ENCODE measurements at regions not wholly inside any gene's neighbourhood (a gene's known extent, or its start where the extent isn't known, plus 50 kb on each side); places are given as distances from the start of the nearest gene placed in this dataset.

DNA sequence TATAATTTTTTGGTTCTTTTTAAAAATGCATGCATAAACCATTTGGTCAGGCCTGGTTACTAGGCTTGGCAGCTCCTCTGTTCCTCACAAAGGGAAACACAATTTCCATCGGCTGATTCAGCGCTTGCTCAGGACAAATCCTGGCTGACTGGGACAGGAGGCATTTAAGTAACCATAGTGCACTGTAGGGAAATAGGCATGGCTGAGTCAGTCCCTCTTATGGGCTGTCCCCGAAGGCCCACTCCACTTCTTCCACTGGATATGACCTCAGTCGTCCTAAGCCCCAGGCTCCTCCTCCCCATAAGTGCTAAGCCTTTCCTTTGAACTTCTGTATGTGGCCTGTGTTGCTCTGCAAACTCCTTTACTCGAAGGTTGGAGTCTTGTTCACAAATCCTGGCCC, 71.2 kb upstream of the GLIS3 start:
- 87% methylated on average over 5 of the region's 5 CpGs for WGBS
- Histone ChIP-seq H3K4me1 (ENCODE audit: control insufficient read depth in 2 of 2, insufficient read depth in 2 of 2, low read length in 2 of 2) (no peaks in the 10 kb centered on the region), H3K27ac (ENCODE audit: low read depth in 1 of 2, low read length in 1 of 2) (no peak overlapping the region), H3K9me3 (ENCODE audit: control insufficient read depth in 2 of 2, insufficient read depth in 1 of 2, low read length in 1 of 2) (no peaks in the 10 kb centered on the region), H3K27me3 (ENCODE audit: control insufficient read depth in 2 of 2, insufficient read depth in 1 of 2, low read length in 1 of 2) (no peaks in the 10 kb centered on the region), H3K36me3 (ENCODE audit: control insufficient read depth in 2 of 2, insufficient read depth in 2 of 2, low read length in 1 of 2) (no peaks in the 10 kb centered on the region), H3K4me3 (ENCODE audit: low read length in 2 of 2) (no peak overlapping the region)
- DNase-seq (ENCODE audit: low read depth in 6 of 9, low spot score in 9 of 9) = no peak

- Histone ChIP-seq H3K27me3 (ENCODE audit: control insufficient read depth in 2 of 2, insufficient read depth in 1 of 2, low read length in 1 of 2) (no peaks in the 10 kb centered on the region), H3K4me1 (ENCODE audit: control insufficient read depth in 2 of 2, insufficient read depth in 2 of 2, low read length in 2 of 2) (no peaks in the 10 kb centered on the region), H3K4me3 (ENCODE audit: low read length in 2 of 2) (no peak overlapping the region), H3K36me3 (ENCODE audit: control insufficient read depth in 2 of 2, insufficient read depth in 2 of 2, low read length in 1 of 2) (no peaks in the 10 kb centered on the region), H3K9me3 (ENCODE audit: control insufficient read depth in 2 of 2, insufficient read depth in 1 of 2, low read length in 1 of 2) (no peaks in the 10 kb centered on the region), H3K27ac (ENCODE audit: low read depth in 1 of 2, low read length in 1 of 2) (no peak overlapping the region)
- 95% methylated on average over 3 of the region's 3 CpGs for WGBS
- DNase-seq (ENCODE audit: low read depth in 6 of 9, low spot score in 9 of 9) = no peak
Measured at GRCh38 chr9:4370501-4370900, 70.6 kb upstream of the GLIS3 start.

DNA sequence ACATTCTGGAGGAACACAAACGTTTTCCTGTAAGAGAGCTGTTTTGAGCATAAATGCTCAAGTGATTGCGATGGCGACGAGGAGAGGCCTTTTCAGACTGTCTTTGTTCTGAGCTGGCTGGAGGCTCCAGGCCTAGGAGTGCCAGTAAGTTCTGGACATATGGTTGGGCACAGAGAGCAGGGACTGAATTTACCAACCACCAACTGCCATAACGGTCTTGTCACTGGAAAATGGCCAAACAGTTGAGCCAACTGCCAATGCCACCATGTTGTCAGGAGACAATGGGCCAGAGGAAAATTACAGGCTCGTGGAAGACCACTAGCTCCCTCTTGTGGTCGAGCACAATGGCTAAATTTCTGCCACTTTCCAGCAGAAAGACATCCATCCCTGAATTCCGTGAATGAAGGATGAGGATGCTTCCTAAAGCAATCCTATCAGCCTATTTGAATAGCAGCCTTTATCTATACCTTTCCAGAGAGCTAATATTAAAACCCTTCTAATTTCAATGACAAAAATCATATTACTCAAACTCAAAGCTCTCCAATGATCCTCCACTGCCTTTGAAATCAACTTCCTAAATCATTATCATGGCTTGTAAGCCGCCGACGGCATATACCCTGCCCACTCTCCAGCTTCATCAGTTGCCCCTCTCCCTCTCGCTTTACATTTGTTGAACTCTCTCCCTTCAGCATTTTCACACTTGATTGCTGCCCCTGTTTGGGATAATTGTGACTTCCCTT, 66.9 kb upstream of the GLIS3 start:
- no peaks in the 10 kb centered on the region for H3K36me3 ChIP-seq (ENCODE audit: control insufficient read depth in 2 of 2, insufficient read depth in 2 of 2, low read length in 1 of 2)
- no peak overlapping the region for H3K4me3 ChIP-seq (ENCODE audit: low read length in 2 of 2)
- peak in 3 of 9 donors; percentile 7 to 12 (median 12) for DNase-seq (ENCODE audit: low read depth in 6 of 9, low spot score in 9 of 9)
- no peaks in the 10 kb centered on the region for H3K9me3 ChIP-seq (ENCODE audit: control insufficient read depth in 2 of 2, insufficient read depth in 1 of 2, low read length in 1 of 2)
- H3K27me3 ChIP-seq (ENCODE audit: control insufficient read depth in 2 of 2, insufficient read depth in 1 of 2, low read length in 1 of 2) = no peaks in the 10 kb centered on the region
- no peaks in the 10 kb centered on the region for H3K4me1 ChIP-seq (ENCODE audit: control insufficient read depth in 2 of 2, insufficient read depth in 2 of 2, low read length in 2 of 2)
- 81% methylated on average over 12 of the region's 12 CpGs for WGBS
- H3K27ac ChIP-seq (ENCODE audit: low read depth in 1 of 2, low read length in 1 of 2) = no peak overlapping the region

- Histone ChIP-seq H3K4me3 (ENCODE audit: low read length in 2 of 2) (no peak overlapping the region), H3K27ac (ENCODE audit: low read depth in 1 of 2, low read length in 1 of 2) (no peak overlapping the region), H3K9me3 (ENCODE audit: control insufficient read depth in 2 of 2, insufficient read depth in 1 of 2, low read length in 1 of 2) (no peaks in the 10 kb centered on the region), H3K36me3 (ENCODE audit: control insufficient read depth in 2 of 2, insufficient read depth in 2 of 2, low read length in 1 of 2) (no peaks in the 10 kb centered on the region), H3K4me1 (ENCODE audit: control insufficient read depth in 2 of 2, insufficient read depth in 2 of 2, low read length in 2 of 2) (no peaks in the 10 kb centered on the region), H3K27me3 (ENCODE audit: control insufficient read depth in 2 of 2, insufficient read depth in 1 of 2, low read length in 1 of 2) (no peaks in the 10 kb centered on the region)
- WGBS = 94% methylated on average over 4 of the region's 4 CpGs
- DNase-seq (ENCODE audit: low read depth in 6 of 9, low spot score in 9 of 9) = no peak
Measured at GRCh38 chr9:4365055-4365454, 65.2 kb upstream of the GLIS3 start.

DNA sequence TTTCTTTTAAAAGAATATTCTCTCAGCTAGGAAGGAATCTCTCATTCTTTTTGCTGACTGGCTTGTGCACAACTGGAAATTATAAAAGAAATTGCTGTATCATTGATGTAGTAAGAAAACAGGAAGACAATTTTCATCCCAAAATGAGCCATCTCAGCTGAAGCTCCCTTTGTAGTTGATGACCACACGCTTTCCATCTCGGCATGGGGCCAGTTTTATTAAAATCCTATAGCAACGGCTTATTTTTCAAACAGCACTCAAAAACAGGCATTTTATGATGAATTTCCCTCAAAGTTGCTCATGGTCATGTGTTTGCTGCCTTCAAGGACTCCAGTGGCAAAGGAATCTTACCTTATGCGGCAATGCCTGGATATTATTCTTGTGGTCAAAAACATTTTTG, 62.4 kb upstream of the GLIS3 start:
- Histone ChIP-seq H3K9me3 (ENCODE audit: control insufficient read depth in 2 of 2, insufficient read depth in 1 of 2, low read length in 1 of 2) (no peaks in the 10 kb centered on the region), H3K4me3 (ENCODE audit: low read length in 2 of 2) (no peak overlapping the region), H3K36me3 (ENCODE audit: control insufficient read depth in 2 of 2, insufficient read depth in 2 of 2, low read length in 1 of 2) (no peaks in the 10 kb centered on the region), H3K27me3 (ENCODE audit: control insufficient read depth in 2 of 2, insufficient read depth in 1 of 2, low read length in 1 of 2) (no peaks in the 10 kb centered on the region), H3K27ac (ENCODE audit: low read depth in 1 of 2, low read length in 1 of 2) (no peak overlapping the region), H3K4me1 (ENCODE audit: control insufficient read depth in 2 of 2, insufficient read depth in 2 of 2, low read length in 2 of 2) (no peaks in the 10 kb centered on the region)
- 94% methylated on average over 4 of the region's 4 CpGs for WGBS
- no peak for DNase-seq (ENCODE audit: low read depth in 6 of 9, low spot score in 9 of 9)

- H3K9me3 ChIP-seq (ENCODE audit: control insufficient read depth in 2 of 2, insufficient read depth in 1 of 2, low read length in 1 of 2) = no peaks in the 10 kb centered on the region
- H3K4me3 ChIP-seq (ENCODE audit: low read length in 2 of 2) = no peak overlapping the region
- H3K36me3 ChIP-seq (ENCODE audit: control insufficient read depth in 2 of 2, insufficient read depth in 2 of 2, low read length in 1 of 2) = no peaks in the 10 kb centered on the region
- H3K27ac ChIP-seq (ENCODE audit: low read depth in 1 of 2, low read length in 1 of 2) = no peak overlapping the region
- no peaks in the 10 kb centered on the region for H3K27me3 ChIP-seq (ENCODE audit: control insufficient read depth in 2 of 2, insufficient read depth in 1 of 2, low read length in 1 of 2)
- DNase-seq (ENCODE audit: low read depth in 6 of 9, low spot score in 9 of 9) = no peak
- 96% methylated on average over 8 of the region's 8 CpGs for WGBS
- H3K4me1 ChIP-seq (ENCODE audit: control insufficient read depth in 2 of 2, insufficient read depth in 2 of 2, low read length in 2 of 2) = no peaks in the 10 kb centered on the region
Measured at GRCh38 chr9:4359016-4359415, 59.1 kb upstream of the GLIS3 start.

DNA sequence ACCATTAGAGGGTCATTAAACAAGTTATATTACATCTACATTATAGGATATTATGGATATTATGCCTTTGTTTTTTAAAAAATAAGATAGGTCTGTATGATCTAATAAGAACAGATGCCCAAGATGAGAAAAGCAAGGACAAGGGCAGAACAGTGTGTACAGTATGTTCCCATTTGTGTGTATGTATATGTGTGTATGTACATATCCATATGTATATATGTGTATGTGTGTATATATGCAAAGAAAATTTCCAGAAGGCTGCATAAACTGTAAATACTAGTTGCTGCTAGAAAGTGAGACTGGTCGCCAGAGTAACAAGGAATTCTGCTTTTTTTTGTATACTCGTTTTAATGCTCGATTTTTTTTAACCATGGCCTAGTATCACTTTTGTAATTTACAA, 58.1 kb upstream of the GLIS3 start:
- H3K4me1 ChIP-seq (ENCODE audit: control insufficient read depth in 2 of 2, insufficient read depth in 2 of 2, low read length in 2 of 2) = no peaks in the 10 kb centered on the region
- no peak overlapping the region for H3K4me3 ChIP-seq (ENCODE audit: low read length in 2 of 2)
- 95% methylated on average over 3 of the region's 3 CpGs for WGBS
- DNase-seq (ENCODE audit: low read depth in 6 of 9, low spot score in 9 of 9) = no peak
- H3K27me3 ChIP-seq (ENCODE audit: control insufficient read depth in 2 of 2, insufficient read depth in 1 of 2, low read length in 1 of 2) = no peaks in the 10 kb centered on the region
- no peaks in the 10 kb centered on the region for H3K9me3 ChIP-seq (ENCODE audit: control insufficient read depth in 2 of 2, insufficient read depth in 1 of 2, low read length in 1 of 2)
- H3K27ac ChIP-seq (ENCODE audit: low read depth in 1 of 2, low read length in 1 of 2) = no peak overlapping the region
- no peaks in the 10 kb centered on the region for H3K36me3 ChIP-seq (ENCODE audit: control insufficient read depth in 2 of 2, insufficient read depth in 2 of 2, low read length in 1 of 2)

DNA sequence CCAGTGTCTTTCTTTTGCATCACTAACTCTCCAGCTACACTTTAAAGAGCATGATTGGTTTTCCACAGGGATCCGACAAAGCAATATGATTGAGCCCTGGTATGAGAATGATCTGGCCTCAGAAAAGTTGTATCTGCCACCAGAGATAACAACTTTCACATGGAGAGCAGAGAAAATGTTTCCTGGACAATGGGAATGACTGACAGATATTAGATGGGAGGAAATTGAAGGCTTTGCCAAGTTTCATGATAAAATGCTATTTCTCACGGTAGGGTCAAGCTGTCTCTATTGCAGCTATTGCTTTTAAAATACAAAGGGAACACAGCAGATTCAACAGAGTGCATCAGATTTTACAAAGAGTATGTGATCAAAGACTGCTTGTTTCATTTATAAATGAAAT, 56.4 kb upstream of the GLIS3 start:
- H3K36me3 ChIP-seq (ENCODE audit: control insufficient read depth in 2 of 2, insufficient read depth in 2 of 2, low read length in 1 of 2) = no peaks in the 10 kb centered on the region
- DNase-seq (ENCODE audit: low read depth in 6 of 9, low spot score in 9 of 9) = no peak
- H3K9me3 ChIP-seq (ENCODE audit: control insufficient read depth in 2 of 2, insufficient read depth in 1 of 2, low read length in 1 of 2) = no peaks in the 10 kb centered on the region
- WGBS = 55% methylated on average over 2 of the region's 2 CpGs
- H3K4me1 ChIP-seq (ENCODE audit: control insufficient read depth in 2 of 2, insufficient read depth in 2 of 2, low read length in 2 of 2) = no peaks in the 10 kb centered on the region
- no peak overlapping the region for H3K27ac ChIP-seq (ENCODE audit: low read depth in 1 of 2, low read length in 1 of 2)
- H3K27me3 ChIP-seq (ENCODE audit: control insufficient read depth in 2 of 2, insufficient read depth in 1 of 2, low read length in 1 of 2) = no peaks in the 10 kb centered on the region
- no peak overlapping the region for H3K4me3 ChIP-seq (ENCODE audit: low read length in 2 of 2)

GRCh38 chr9:4353236-4353635, 53.4 kb upstream of the GLIS3 start:
- DNase-seq (ENCODE audit: low read depth in 6 of 9, low spot score in 9 of 9) = no peak
- no peaks in the 10 kb centered on the region for H3K27me3 ChIP-seq (ENCODE audit: control insufficient read depth in 2 of 2, insufficient read depth in 1 of 2, low read length in 1 of 2)
- H3K27ac ChIP-seq (ENCODE audit: low read depth in 1 of 2, low read length in 1 of 2) = no peak overlapping the region
- WGBS = 91% methylated on average over 3 of the region's 3 CpGs
- no peaks in the 10 kb centered on the region for H3K9me3 ChIP-seq (ENCODE audit: control insufficient read depth in 2 of 2, insufficient read depth in 1 of 2, low read length in 1 of 2)
- H3K36me3 ChIP-seq (ENCODE audit: control insufficient read depth in 2 of 2, insufficient read depth in 2 of 2, low read length in 1 of 2) = no peaks in the 10 kb centered on the region
- H3K4me1 ChIP-seq (ENCODE audit: control insufficient read depth in 2 of 2, insufficient read depth in 2 of 2, low read length in 2 of 2) = no peaks in the 10 kb centered on the region
- H3K4me3 ChIP-seq (ENCODE audit: low read length in 2 of 2) = no peak overlapping the region
